H1 (cell line): ENCODE measurements at regions not wholly inside any gene's neighbourhood (a gene's known extent, or its start where the extent isn't known, plus 50 kb on each side); places are given as distances from the start of the nearest gene placed in this dataset.

ENCODE experiments used
- CTCF ChIA-PET: fragments of 300-600 bp; sonication (Branson Sonifier 250); formaldehyde crosslinking; loops from one replicate; lab custom pipeline; 2021; ENCODE audit not compliant: partially characterized antibody; lab: Charles Lee
- POLR2A ChIA-PET: fragments of 300-600 bp; sonication (Branson Sonifier 250); formaldehyde crosslinking; loops from one replicate; lab custom pipeline; 2021; ENCODE audit warnings: inconsistent platforms; ENCODE audit not compliant: partially characterized antibody; lab: Charles Lee
- DNase-seq, 2 experiments: peaks; one replicate each; pipeline versions ENCODE4 v3.0.0 to v3.0.0-alpha.2; 2010 to 2022; ENCODE audit warnings: low spot score in 2 of 2, low read depth in 1 of 2, mixed read lengths in 1 of 2
- FAIRE-seq: peaks from 2 replicates; lab custom pipeline; 2011; peaks lifted over from hg19 to GRCh38; lab: Jason Lieb, UNC
- H2AFZ ChIP-seq: 2 replicates; pipeline ENCODE4 v1.8.1; 2012; ENCODE audit warnings: low read length, inconsistent platforms
- H2AK5ac ChIP-seq: 2 replicates; pipeline ENCODE4 v1.6.1; 2013; ENCODE audit warnings: low read depth, low read length
- H2BK120ac ChIP-seq: replicated peaks from 2 replicates; pipeline ENCODE3; 2013; ENCODE audit warnings: low read depth, low read length, inconsistent platforms
- H2BK12ac ChIP-seq: 2 replicates; pipeline ENCODE4 v1.6.1; 2013; ENCODE audit warnings: low read depth, low read length
- H2BK15ac ChIP-seq: 2 replicates; pipeline ENCODE4 v1.6.1; 2013; ENCODE audit warnings: low read length
- H2BK20ac ChIP-seq: 2 replicates; pipeline ENCODE4 v1.6.1; 2013; ENCODE audit warnings: low read length
- H2BK5ac ChIP-seq: 2 replicates; pipeline ENCODE4 v1.6.1; 2013; ENCODE audit warnings: low read depth, low read length
- H3K14ac ChIP-seq: 2 replicates; pipeline ENCODE4 v1.6.1; 2013; ENCODE audit warnings: inconsistent platforms; ENCODE audit not compliant: insufficient read length
- H3K18ac ChIP-seq: 2 replicates; pipeline ENCODE4 v1.6.1; 2013; ENCODE audit warnings: low read length; ENCODE audit errors: extremely low read depth
- H3K23ac ChIP-seq: 2 replicates; pipeline ENCODE4 v1.6.1; 2013; ENCODE audit warnings: inconsistent platforms; ENCODE audit not compliant: insufficient read length
- H3K23me2 ChIP-seq: 2 replicates; pipeline ENCODE4 v1.6.1; 2013; ENCODE audit warnings: low read depth, low read length
- H3K27ac ChIP-seq: 2 replicates; pipeline ENCODE4 v1.6.1; 2011; ENCODE audit warnings: low read depth, low read length, inconsistent platforms
- H3K27me3 ChIP-seq, 4 experiments: replicated peaks in 1 of 4; 1 replicate in 1 of 4; 2 replicates in 3 of 4; pipeline versions ENCODE4 v1.6.1 to v1.8.1; 2011 to 2013; ENCODE audit warnings: low read length in 3 of 4, mild to moderate bottlenecking in 3 of 4, inconsistent platforms in 2 of 4, mixed read lengths in 2 of 4, moderate library complexity in 1 of 4; ENCODE audit not compliant: control insufficient read depth in 3 of 4, insufficient read depth in 3 of 4; ENCODE audit errors: extremely low read depth in 1 of 4
- H3K36me3 ChIP-seq, 4 experiments: 2 replicates each; pipeline versions ENCODE4 v1.6.1 to v1.8.1; 2011 to 2013; ENCODE audit warnings: mild to moderate bottlenecking in 4 of 4, low read length in 3 of 4, moderate library complexity in 2 of 4, control low read depth in 1 of 4, inconsistent platforms in 1 of 4; ENCODE audit not compliant: insufficient read depth in 4 of 4, control insufficient read depth in 2 of 4
- H3K4ac ChIP-seq: replicated peaks from 2 replicates; pipeline ENCODE3; 2013; ENCODE audit warnings: low read length, low read depth, mixed read lengths, inconsistent platforms; ENCODE audit not compliant: insufficient read length
- H3K4me1 ChIP-seq, 4 experiments: replicated peaks in 1 of 4; 1 replicate in 1 of 4; 2 replicates in 3 of 4; pipeline versions ENCODE4 v1.6.1 to v1.8.1; 2011 to 2013; ENCODE audit warnings: low read length in 3 of 4, inconsistent platforms in 2 of 4, mixed read lengths in 1 of 4; ENCODE audit not compliant: insufficient read depth in 4 of 4, control insufficient read depth in 3 of 4
- H3K4me2 ChIP-seq, 2 experiments: 2 replicates each; pipeline versions ENCODE4 v1.6.1 to v1.8.1; 2011 to 2013; ENCODE audit warnings: low read depth in 2 of 2, low read length in 2 of 2, control low read depth in 1 of 2, inconsistent platforms in 1 of 2, mild to moderate bottlenecking in 1 of 2; ENCODE audit not compliant: insufficient read depth in 1 of 2
- H3K4me3 ChIP-seq, 4 experiments: fragments of 200-600, 300-600 bp in 1 of 4; sonication (generic), shearing (Covaris generic), sonication (Bioruptor Twin) in 1 of 4; 2 replicates each; pipeline versions ENCODE4 v1.5.1 to v1.8.1; 2011 to 2016; ENCODE audit warnings: low read length in 4 of 4, low read depth in 3 of 4, control low read depth in 2 of 4, inconsistent platforms in 2 of 4, mild to moderate bottlenecking in 2 of 4, mixed read lengths in 1 of 4, moderate library complexity in 1 of 4; ENCODE audit not compliant: insufficient read depth in 2 of 4; ENCODE audit errors: extremely low read depth in 1 of 4
- H3K56ac ChIP-seq: replicated peaks from 2 replicates; pipeline ENCODE3; 2013; ENCODE audit warnings: low read depth, mild to moderate bottlenecking, mixed read lengths, low read length, inconsistent platforms; ENCODE audit not compliant: insufficient read length
- H3K79me1 ChIP-seq: 2 replicates; pipeline ENCODE4 v1.6.1; 2013; ENCODE audit warnings: low read depth, low read length, control low read depth
- H3K79me2 ChIP-seq, 2 experiments: 2 replicates each; pipeline versions ENCODE4 v1.6.1 to v1.8.1; 2012 to 2013; ENCODE audit warnings: low read length in 2 of 2, mild to moderate bottlenecking in 2 of 2, inconsistent platforms in 1 of 2; ENCODE audit not compliant: insufficient read depth in 2 of 2, control insufficient read depth in 1 of 2
- H3K9ac ChIP-seq, 4 experiments: replicated peaks in 1 of 4; 1 replicate in 1 of 4; 2 replicates in 3 of 4; pipeline versions ENCODE4 v1.6.1 to v1.8.1; 2011 to 2013; ENCODE audit warnings: low read depth in 3 of 4, low read length in 3 of 4, control low read depth in 2 of 4, mild to moderate bottlenecking in 2 of 4, moderate library complexity in 2 of 4, inconsistent platforms in 1 of 4; ENCODE audit errors: extremely low read depth in 1 of 4
- H3K9me3 ChIP-seq, 2 experiments: 2 replicates each; pipeline versions ENCODE4 v1.6.1 to v1.8.1; 2012 to 2013; ENCODE audit warnings: mild to moderate bottlenecking in 2 of 2, moderate library complexity in 2 of 2, control low read depth in 1 of 2, inconsistent platforms in 1 of 2, low read depth in 1 of 2, low read length in 1 of 2, mixed read lengths in 1 of 2; ENCODE audit not compliant: insufficient read depth in 2 of 2
- H4K20me1 ChIP-seq, 2 experiments: replicated peaks in 1 of 2; 2 replicates each; pipeline versions ENCODE3 to v1.8.1; 2011 to 2013; ENCODE audit warnings: inconsistent platforms in 2 of 2, low read length in 2 of 2, mild to moderate bottlenecking in 1 of 2; ENCODE audit not compliant: insufficient read depth in 2 of 2, control insufficient read depth in 1 of 2
- H4K5ac ChIP-seq: 2 replicates; pipeline ENCODE4 v1.6.1; 2013; ENCODE audit warnings: low read length, low read depth, mixed read lengths, inconsistent platforms; ENCODE audit not compliant: insufficient read length
- H4K8ac ChIP-seq: 2 replicates; pipeline ENCODE4 v1.8.0; 2013; ENCODE audit warnings: mild to moderate bottlenecking, moderate library complexity, low read length, inconsistent platforms; ENCODE audit not compliant: insufficient read depth; ENCODE audit errors: extremely low read depth
- H4K91ac ChIP-seq: replicated peaks from 2 replicates; pipeline ENCODE3; 2013; ENCODE audit warnings: low read length, mixed read lengths, inconsistent platforms; ENCODE audit not compliant: insufficient read length
- CHD1 ChIP-seq: IDR thresholded peaks from 2 replicates; pipeline ENCODE4 v1.6.1; 2012; ENCODE audit warnings: low read depth, low read length, improper control_type of control experiment
- FOSL1 ChIP-seq: IDR thresholded peaks from 2 replicates; pipeline ENCODE4 v1.6.1; 2011; ENCODE audit warnings: mild to moderate bottlenecking, low read depth, low read length, moderate library complexity; ENCODE audit not compliant: insufficient read depth
- GABPA ChIP-seq: IDR thresholded peaks from 2 replicates; pipeline ENCODE4 v1.6.1; 2011; ENCODE audit warnings: mild to moderate bottlenecking, low read length, moderate library complexity, borderline replicate concordance; ENCODE audit not compliant: insufficient read depth
- HDAC6 ChIP-seq: IDR thresholded peaks from one replicate; pipeline ENCODE4 v1.7.1; 2012; ENCODE audit warnings: low read depth, mild to moderate bottlenecking, inconsistent platforms, low read length, moderate library complexity
- KDM4A ChIP-seq: IDR thresholded peaks from one replicate; pipeline ENCODE4 v1.7.1; 2012; ENCODE audit warnings: low read depth, mild to moderate bottlenecking, moderate library complexity, low read length, inconsistent platforms; ENCODE audit not compliant: severe bottlenecking
- POU5F1 ChIP-seq: IDR thresholded peaks from 2 replicates; pipeline ENCODE4 v1.6.1; 2011; ENCODE audit warnings: low read depth, mild to moderate bottlenecking, low read length, moderate library complexity
- SIX5 ChIP-seq: IDR thresholded peaks from 2 replicates; pipeline ENCODE4 v1.6.1; 2011; ENCODE audit warnings: mild to moderate bottlenecking, low read depth, low read length
- SUZ12 ChIP-seq: fragments of 200-600 bp; sonication (generic); IDR thresholded peaks from 2 replicates; pipeline ENCODE4 v1.6.1; 2012; ENCODE audit warnings: mild to moderate bottlenecking, inconsistent platforms, low read length, moderate library complexity, mixed read lengths
- WGBS, 2 experiments: shearing (Covaris generic) in 1 of 2; methylation state at CpG; one replicate each; pipeline versions ENCODE4 v1.1.6 to v1.1.7; 2013 to 2015; ENCODE audit warnings: low lambda C conversion rate in 2 of 2, mixed read lengths in 2 of 2, inconsistent platforms in 1 of 2, low coverage in 1 of 2, missing lambda C conversion rate in 1 of 2; ENCODE audit not compliant: insufficient replicate concordance in 2 of 2, insufficient coverage in 1 of 2, insufficient read length in 1 of 2; ENCODE audit errors: extremely low coverage in 1 of 2, missing lambda C conversion rate in 1 of 2; 5-methylcytosine and 5-hydroxymethylcytosine counted together

DNA sequence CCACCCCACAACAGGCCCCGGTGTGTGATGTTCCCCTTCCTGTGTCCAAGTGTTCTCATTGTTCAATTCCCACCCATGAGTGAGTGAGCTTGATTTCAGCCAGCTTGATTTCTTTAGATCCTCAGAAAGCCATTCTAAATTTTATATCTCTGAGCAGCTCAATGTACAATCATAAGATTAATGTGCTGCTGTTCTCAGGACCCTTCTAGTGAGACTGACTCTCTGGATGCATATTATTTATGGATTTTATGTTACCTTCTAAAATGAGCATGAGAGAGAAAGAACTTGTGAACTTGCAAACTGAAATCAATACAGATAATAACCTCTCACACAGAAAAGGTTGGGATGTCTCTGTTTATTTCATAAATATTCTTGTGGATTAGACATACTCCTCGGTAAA is 1133.5 kb upstream of the TMPRSS15 start:
- Histone ChIP-seq H3K27me3 (no peaks in the 10 kb centered on the region), H3K79me1 (no peaks in the 10 kb centered on the region), H2BK12ac (no peak overlapping the region), H2BK20ac (no peak overlapping the region), H3K14ac (no peak overlapping the region), H3K4ac (no peak overlapping the region), H3K23me2 (no peaks in the 10 kb centered on the region), H3K4me3 (no peak overlapping the region), H3K9me3 (no peaks in the 10 kb centered on the region), H3K4me1 (no peaks in the 10 kb centered on the region), H2AFZ (no peak overlapping the region), H3K79me2 (no peaks in the 10 kb centered on the region), H4K8ac (no peak overlapping the region), H2BK5ac (no peak overlapping the region), H3K4me2 (no peak overlapping the region), H3K9ac (no peak overlapping the region), H3K18ac (no peak overlapping the region), H3K27ac (no peak overlapping the region), H3K23ac (no peak overlapping the region), H4K91ac (no peak overlapping the region), H4K20me1 (no peaks in the 10 kb centered on the region), H3K36me3 (no peaks in the 10 kb centered on the region), H2AK5ac (no peak overlapping the region), H2BK120ac (no peak overlapping the region), H2BK15ac (no peak overlapping the region), H3K56ac (no peak overlapping the region), H4K5ac (no peak overlapping the region)
- FAIRE-seq = no peak
- 95% methylated on average over 2 of the region's 2 CpGs; no CpG with 5 or more reads in 1 of the 2 experiments for WGBS, 2 experiments
- TF ChIP-seq GABPA = no peak
- no peak for TF ChIP-seq SIX5
- no peak for TF ChIP-seq POU5F1
- no peak for TF ChIP-seq KDM4A
- no peak for TF ChIP-seq CHD1
- no peak for TF ChIP-seq FOSL1
- TF ChIP-seq SUZ12 = no peak
- TF ChIP-seq HDAC6 = no peak
- CTCF ChIA-PET = interaction anchor here (0.6 kb wide), 1 partner anchor 35 kb away, joined by 3 read pairs; no protein-coding TSS in a partner anchor
- POLR2A ChIA-PET = no interaction called here
- no peak for DNase-seq
